Ovary (tissue), 3 donors: ENCODE measurements at regions not wholly inside any gene's neighbourhood (a gene's known extent, or its start where the extent isn't known, plus 50 kb on each side); places are given as distances from the start of the nearest gene placed in this dataset.
"Not testable (repeated sequence)": the region's sequence is repeated elsewhere in the genome, so short reads cannot be mapped to it uniquely, and the experiment has no call there.

Experiments used
- EP300 ChIP-seq: sonication (generic); formaldehyde crosslinking; IDR thresholded peaks from one replicate; pipeline ENCODE4 v1.6.1; 2017; ENCODE audit warnings: antibody characterized with exemption
- POLR2A ChIP-seq: fragments of 450-650 bp; IDR thresholded peaks from one replicate; pipeline ENCODE4 v1.6.1; 2017; ENCODE audit warnings: antibody characterized with exemption, mild to moderate bottlenecking, moderate library complexity
- TF ChIP-seq, protein P1 (sequence below), 3 donors: fragments of 450-650 bp in 2 of 3; fragments of 200-600 bp in 1 of 3; IDR thresholded peaks; one replicate each; pipeline versions ENCODE4 v1.5.1 to v1.8.0; 2016 to 2022; ENCODE audit warnings: antibody characterized with exemption in 3 of 3, mild to moderate bottlenecking in 1 of 3
- donor health status: DM: no; HTN: no; CAD: no.

DNA sequence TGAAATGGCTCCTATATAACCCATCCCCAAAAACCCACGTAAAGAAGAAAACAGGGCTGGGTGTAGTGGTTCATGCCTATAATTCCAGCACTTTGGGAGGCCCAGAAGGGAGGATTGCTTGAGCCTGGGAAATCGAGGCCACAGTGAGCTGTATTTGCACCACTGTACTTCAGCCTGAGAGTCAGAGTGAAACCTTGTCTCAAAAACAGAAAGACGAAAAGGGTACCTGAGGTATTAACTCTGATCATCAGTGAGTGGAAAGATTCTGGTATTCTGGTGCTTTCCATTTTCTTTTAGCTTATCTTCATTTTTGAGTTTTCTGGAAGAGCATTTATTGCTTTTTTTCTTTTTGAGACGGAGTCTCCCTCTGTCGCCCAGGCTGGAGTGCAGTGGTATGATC, 110.6 kb upstream of the PRKX start:
- TF ChIP-seq, protein P1, sequence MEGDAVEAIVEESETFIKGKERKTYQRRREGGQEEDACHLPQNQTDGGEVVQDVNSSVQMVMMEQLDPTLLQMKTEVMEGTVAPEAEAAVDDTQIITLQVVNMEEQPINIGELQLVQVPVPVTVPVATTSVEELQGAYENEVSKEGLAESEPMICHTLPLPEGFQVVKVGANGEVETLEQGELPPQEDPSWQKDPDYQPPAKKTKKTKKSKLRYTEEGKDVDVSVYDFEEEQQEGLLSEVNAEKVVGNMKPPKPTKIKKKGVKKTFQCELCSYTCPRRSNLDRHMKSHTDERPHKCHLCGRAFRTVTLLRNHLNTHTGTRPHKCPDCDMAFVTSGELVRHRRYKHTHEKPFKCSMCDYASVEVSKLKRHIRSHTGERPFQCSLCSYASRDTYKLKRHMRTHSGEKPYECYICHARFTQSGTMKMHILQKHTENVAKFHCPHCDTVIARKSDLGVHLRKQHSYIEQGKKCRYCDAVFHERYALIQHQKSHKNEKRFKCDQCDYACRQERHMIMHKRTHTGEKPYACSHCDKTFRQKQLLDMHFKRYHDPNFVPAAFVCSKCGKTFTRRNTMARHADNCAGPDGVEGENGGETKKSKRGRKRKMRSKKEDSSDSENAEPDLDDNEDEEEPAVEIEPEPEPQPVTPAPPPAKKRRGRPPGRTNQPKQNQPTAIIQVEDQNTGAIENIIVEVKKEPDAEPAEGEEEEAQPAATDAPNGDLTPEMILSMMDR (IDR thresholded peaks at IDR 0.05) = not testable (repeated sequence)
- TF ChIP-seq POLR2A, EP300: not testable (repeated sequence)
